HG02943 (cell line): ENCODE measurements at regions not wholly inside any gene's neighbourhood (a gene's known extent, or its start where the extent isn't known, plus 50 kb on each side); places are given as distances from the start of the nearest gene placed in this dataset.
A peak's percentile ranks its signal among the peaks of the same experiment; 100 is the strongest.
"Not testable (repeated sequence)": the region's sequence is repeated elsewhere in the genome, so short reads cannot be mapped to it uniquely, and the experiment has no call there.

Source experiments
- ATAC-seq: cut with Tn5 transposase; IDR thresholded peaks from one replicate; pipeline ENCODE4 v1.9.1; 2021; ENCODE audit warnings: mild to moderate bottlenecking, low read depth, moderate library complexity; ENCODE audit not compliant: unreplicated experiment

DNA sequence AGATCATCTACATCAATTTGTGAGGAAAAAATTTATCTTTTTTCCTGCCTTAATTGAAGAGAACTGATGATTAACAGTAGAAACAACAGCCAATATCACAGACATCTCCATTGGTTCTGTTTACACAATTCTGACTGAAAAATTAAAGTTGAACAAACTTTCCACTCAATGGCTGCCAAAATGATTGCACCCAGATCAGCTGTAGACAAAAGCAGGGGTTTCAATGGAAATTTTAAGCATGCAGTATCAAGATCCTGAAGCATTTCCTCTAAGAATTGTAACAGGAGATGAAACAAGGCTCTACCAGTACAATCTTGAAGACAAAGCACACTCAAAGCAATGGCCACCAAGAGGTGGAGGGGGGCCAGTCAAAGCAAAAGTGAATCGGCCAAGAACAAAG is 231.6 kb upstream of the KRR1 start:
- no peak for ATAC-seq

DNA sequence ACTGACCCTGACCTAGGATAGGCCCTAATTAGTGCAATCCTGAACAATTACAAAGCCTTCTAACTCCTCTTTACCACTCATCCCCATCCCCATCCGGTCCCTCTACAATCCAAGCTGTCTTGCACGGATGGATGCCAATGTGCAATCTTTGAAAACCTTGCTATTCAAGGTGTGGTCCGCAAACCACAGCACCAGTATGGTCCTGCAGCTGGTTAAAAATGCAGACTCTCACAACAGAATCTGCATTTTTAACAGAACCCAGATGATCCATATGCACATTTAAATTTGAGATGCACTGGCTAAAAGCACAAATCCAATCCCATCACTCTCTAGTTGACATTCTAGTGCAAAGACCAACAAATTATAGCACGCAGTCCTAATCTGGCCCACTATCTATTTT is 230.6 kb upstream of the KRR1 start:
- ATAC-seq = no peak

DNA sequence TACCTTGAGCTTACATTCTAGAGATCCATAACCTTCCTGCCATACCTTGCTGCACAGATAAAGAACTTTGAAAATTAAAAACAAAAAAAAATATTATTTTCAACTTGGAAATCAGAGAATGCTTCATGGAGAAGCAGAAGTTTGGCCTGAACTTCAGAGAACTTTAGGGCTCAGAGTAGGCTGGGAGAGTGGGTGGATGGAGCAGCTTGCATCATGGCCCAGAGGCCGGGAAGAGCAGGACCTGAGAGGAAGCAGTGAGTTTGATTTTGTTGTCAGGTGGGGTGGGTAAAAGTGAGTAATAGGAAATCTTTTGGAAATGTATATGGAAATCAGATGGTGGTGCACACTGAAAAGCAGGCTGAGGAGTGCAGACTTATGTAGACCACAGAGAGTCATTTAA is 228.5 kb upstream of the KRR1 start:
- ATAC-seq = no peak

- ATAC-seq = not testable (repeated sequence)
These were observed 227.7 kb upstream of the KRR1 start for GRCh38 chr12:75739098-75739497.

GRCh38 chr12:75738486-75738885 is 227.1 kb upstream of the KRR1 start:
- ATAC-seq = no peak

DNA sequence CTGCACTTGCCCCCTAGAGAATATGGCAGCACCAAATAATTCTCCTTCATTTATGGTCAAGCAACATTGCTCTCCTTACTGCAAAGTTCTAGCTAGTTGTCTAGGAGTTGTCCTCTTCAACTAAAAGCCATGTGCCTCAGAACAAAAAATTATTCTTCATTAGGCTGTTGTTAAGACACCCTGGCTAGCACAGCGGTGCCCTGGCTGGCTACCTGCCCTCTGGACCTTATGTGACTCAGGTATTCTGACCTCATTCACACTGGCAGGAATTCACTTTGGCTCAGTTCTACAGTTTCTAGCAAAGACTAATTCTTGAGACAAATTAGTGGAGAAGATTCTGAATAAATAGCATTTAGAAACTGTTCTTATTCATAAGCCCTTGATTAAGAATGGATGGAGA is 224.4 kb upstream of the KRR1 start:
- ATAC-seq = no peak

DNA sequence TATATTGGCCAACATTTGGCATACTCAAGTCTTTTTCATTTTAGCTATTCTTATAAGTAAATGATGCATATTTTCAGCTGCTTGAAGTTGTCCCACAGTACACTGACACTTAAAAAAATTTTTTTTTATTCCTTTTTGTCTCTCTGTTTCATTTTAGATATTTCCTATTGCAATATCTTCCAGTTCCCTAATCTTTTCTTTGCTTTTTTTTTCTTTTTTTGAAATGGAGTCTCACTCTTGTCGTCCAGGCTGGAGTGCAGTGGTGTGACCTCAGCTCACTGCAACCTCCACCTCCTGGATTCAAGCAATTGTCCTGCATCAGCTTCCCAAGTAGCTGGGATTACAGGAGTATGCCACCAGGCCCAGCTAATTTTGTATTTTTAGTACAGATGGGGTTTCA is 217.4 kb upstream of the KRR1 start:
- ATAC-seq = no peak

DNA sequence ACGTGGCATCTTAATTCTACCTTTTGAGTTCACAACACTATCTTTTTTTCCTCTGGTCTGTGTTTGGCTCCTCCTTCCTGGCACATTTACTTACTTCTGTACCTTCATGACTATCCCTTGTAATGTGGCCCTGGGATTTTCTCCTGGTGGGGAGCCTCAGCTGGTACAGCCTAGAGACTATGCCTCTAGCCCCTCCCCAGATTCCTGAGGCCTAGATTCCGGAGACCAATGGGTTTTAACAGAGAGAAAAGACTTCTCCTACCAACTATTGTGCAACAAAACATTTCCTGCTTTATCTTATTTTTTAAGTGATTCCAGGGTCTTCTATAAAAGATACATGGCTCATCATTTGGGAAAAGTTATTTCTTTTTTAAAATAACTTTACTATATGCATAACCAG is 216.2 kb upstream of the KRR1 start:
- no peak for ATAC-seq

DNA sequence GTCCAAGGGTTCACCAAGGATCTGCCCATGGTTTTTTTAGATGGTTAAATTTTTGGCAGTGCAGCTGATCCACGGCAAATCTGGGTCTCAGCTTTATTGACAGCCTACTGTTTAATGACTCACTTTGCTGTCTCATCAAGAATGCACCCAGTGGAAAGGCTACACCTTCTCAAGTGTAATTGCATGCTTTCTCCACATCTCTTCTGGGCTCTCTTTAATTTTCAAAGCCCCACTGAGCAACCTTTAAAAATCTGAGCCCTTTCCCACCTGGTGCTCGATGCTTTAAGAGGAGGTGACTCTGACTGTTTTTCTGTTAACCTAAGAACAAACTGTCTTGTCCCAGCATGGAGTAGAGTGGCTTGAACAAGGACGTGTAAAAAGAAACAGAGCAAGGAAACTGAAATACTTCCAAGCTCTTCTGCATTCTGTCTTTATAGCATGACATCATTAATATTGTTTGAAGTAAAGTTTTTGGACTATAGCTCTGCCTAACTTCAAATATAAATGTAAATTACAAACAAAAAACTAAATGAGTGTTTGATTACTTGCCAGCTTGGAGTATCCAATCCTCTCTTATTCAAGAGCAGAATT is 214.2 kb upstream of the KRR1 start:
- ATAC-seq = no peak

DNA sequence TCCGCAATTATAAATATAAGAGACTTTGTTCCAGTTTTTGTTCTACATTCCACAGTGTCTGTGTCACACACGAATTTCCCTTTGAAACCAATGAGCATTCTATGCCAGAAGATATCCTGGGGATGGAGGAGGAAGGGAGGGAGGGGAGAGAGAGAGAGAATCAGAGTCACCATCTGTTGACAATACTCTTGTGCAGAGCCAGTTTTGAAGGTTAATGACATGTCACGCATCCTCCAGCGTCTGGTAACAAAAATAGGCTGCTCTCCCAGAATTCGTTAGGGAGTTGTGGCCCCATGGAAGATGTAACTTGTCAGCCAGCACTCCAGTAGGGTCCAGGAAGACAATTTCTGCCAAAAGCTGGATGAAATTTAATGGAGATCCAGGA is 213.5 kb upstream of the KRR1 start:
- no peak for ATAC-seq

DNA sequence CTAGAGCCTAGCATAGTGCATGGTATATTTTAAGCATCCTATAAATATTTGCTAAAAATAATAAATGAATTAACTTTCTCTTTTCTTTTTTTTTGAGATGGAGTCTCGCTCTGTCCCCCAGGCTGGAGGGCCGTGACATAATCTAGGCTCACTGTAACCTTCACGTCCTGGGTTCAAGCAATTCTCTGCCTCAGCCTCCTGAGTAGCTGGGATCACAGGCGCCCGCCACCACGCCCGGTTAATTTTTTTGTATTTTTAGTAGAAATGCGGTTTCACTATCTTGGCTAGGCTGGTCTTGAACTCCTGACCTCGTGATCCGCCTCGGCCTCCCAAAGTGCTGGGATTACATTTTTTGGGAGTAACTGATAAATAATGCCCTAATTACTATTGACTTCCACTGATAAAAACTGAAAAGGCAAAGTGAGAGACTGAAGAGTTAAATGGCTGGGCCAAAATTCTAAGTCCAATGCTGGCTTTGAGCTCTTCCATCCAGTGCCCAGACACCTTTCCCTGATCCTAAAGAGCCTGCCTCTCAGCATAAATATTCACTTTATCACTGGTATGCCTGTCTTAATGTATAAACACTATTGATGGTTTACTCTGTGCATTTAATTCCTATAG is 213.0 kb upstream of the KRR1 start:
- ATAC-seq = no peak

GRCh38 chr12:75722714-75723200 is 211.3 kb upstream of the KRR1 start:
- peak; percentile 84 for ATAC-seq

GRCh38 chr12:75721796-75722195 is 210.4 kb upstream of the KRR1 start:
- no peak for ATAC-seq

- ATAC-seq = no peak
These were observed 209.6 kb upstream of the KRR1 start for GRCh38 chr12:75720812-75721641.

DNA sequence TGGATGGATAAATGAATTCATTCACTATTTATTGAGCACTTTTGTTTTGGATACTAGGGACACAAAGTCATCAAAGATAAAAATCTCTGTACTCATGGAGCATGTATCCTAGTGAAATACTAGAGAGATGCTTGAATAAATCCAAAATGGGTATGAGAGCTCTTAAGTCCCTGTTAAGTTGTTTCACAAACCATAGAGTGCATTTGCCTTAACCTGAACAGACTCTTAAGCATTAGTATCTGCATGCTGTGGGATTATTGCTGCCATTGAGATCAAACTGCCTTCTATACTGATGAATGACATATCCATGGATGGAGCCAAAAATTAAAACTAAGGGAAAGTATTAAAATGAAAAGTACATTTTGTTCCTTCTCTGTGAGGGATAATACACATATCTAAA is 206.5 kb upstream of the KRR1 start:
- no peak for ATAC-seq

GRCh38 chr12:75716291-75717025 is 205.0 kb upstream of the KRR1 start:
- ATAC-seq = no peak

DNA sequence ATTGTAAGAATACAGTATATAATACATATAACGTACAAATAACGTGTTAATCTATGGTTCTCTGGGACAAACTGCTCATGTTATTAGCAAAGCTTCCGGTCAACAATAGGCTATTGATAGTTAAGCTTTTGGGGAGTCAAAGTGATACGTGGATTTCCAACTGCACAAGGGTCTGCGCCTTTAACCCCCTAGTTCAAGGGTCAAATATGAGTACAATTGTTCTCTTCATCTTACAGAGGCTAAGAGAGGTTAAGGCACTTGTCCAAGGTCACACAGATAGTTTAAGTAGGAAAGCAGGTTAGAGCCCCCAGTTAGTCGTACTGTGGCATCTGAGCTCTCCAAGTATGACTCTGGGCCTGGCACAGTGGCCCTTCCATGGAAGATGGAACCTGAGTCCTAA is 204.3 kb upstream of the KRR1 start:
- ATAC-seq = no peak

DNA sequence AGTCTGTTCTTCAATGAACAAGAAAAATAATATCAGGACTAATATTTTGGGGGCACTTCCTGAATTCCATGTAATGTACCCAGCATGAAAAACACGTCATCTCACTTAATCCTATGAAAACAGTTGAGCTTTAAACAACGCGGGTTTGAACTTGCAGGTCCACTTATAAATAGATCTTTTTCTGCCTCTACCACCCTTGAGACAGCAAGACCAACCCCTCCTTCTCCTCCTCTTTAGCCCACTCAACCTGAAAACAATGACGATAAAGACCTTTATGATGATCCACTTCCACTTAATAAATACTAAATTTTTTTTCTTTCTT is 203.9 kb upstream of the KRR1 start:
- ATAC-seq = no peak

- no peak for ATAC-seq
These were observed 203.3 kb upstream of the KRR1 start for GRCh38 chr12:75714462-75715322.

GRCh38 chr12:75713434-75713833 is 202.0 kb upstream of the KRR1 start:
- no peak for ATAC-seq
